HepG2 (cell line): ENCODE measurements at regions not wholly inside any gene's neighbourhood (a gene's known extent, or its start where the extent isn't known, plus 50 kb on each side); places are given as distances from the start of the nearest gene placed in this dataset.

Experiments used
- EZH2 ChIP-seq: conservative IDR thresholded peaks from 2 replicates; pipeline ENCODE4 v1.6.1; 2012; ENCODE audit warnings: mild to moderate bottlenecking, low read depth, low read length, moderate library complexity
- SKI ChIP-seq: fragments of 450-650 bp; IDR thresholded peaks from one replicate; pipeline ENCODE4 v1.6.1; 2018; ENCODE audit warnings: mild to moderate bottlenecking; ENCODE audit not compliant: partially characterized antibody
- ZBTB20 ChIP-seq: sonication (generic); formaldehyde crosslinking; IDR thresholded peaks from 2 replicates; pipeline ENCODE4 v1.8.1; 2023; ENCODE audit warnings: missing genetic modification reagents, low read depth, mild to moderate bottlenecking, borderline replicate concordance
- ZNF766 ChIP-seq: sonication (generic); formaldehyde crosslinking; IDR thresholded peaks from 2 replicates; pipeline ENCODE4 v1.5.0; 2020; ENCODE audit warnings: missing genetic modification reagents, borderline replicate concordance
- ZNF773 ChIP-seq: sonication (generic); formaldehyde crosslinking; IDR thresholded peaks from 2 replicates; pipeline ENCODE4 v1.4.0; 2020; ENCODE audit warnings: missing genetic modification reagents, borderline replicate concordance
- TF ChIP-seq, protein P1 (sequence below): sonication (generic); formaldehyde crosslinking; IDR thresholded peaks from 2 replicates; pipeline ENCODE4 v1.8.1; 2023; ENCODE audit warnings: missing genetic modification reagents, inconsistent platforms, borderline replicate concordance
- TF ChIP-seq, protein P2 (sequence below): sonication (generic); formaldehyde crosslinking; IDR thresholded peaks from 2 replicates; pipeline ENCODE4 v1.5.0; 2020; ENCODE audit warnings: mild to moderate bottlenecking, missing genetic modification reagents, moderate library complexity

DNA sequence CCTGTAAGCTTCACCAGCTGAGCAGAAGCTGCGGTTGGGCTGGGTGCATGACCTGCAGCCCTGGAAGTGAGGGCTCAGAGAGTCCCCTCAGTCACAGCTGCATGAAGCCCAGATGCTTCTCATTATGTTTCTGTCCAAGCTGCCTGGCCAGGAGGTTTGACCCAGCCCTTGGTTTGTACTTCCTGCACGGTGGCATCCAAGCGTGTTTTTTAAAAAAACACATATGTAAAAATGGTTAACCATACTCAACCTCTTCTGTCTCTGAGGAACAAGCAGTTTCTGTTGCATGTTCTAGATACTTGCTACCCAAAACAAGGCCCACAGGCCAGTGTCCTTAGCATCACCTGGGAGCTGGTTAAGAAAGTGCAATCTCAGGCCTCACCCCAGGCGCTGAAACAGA is 76.0 kb upstream of the ATP10A start:
- TF ChIP-seq ZNF766 (CRISPR knock-in tag) (no peak), EZH2 (no peak), SKI (no peak), ZNF773 (CRISPR knock-in tag) (no peak), ZBTB20 (CRISPR knock-in tag) (no peak)
- TF ChIP-seq, protein P1, sequence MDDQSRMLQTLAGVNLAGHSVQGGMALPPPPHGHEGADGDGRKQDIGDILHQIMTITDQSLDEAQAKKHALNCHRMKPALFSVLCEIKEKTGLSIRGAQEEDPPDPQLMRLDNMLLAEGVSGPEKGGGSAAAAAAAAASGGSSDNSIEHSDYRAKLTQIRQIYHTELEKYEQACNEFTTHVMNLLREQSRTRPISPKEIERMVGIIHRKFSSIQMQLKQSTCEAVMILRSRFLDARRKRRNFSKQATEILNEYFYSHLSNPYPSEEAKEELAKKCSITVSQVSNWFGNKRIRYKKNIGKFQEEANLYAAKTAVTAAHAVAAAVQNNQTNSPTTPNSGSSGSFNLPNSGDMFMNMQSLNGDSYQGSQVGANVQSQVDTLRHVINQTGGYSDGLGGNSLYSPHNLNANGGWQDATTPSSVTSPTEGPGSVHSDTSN (CRISPR knock-in tag) = no peak
- TF ChIP-seq, protein P2, sequence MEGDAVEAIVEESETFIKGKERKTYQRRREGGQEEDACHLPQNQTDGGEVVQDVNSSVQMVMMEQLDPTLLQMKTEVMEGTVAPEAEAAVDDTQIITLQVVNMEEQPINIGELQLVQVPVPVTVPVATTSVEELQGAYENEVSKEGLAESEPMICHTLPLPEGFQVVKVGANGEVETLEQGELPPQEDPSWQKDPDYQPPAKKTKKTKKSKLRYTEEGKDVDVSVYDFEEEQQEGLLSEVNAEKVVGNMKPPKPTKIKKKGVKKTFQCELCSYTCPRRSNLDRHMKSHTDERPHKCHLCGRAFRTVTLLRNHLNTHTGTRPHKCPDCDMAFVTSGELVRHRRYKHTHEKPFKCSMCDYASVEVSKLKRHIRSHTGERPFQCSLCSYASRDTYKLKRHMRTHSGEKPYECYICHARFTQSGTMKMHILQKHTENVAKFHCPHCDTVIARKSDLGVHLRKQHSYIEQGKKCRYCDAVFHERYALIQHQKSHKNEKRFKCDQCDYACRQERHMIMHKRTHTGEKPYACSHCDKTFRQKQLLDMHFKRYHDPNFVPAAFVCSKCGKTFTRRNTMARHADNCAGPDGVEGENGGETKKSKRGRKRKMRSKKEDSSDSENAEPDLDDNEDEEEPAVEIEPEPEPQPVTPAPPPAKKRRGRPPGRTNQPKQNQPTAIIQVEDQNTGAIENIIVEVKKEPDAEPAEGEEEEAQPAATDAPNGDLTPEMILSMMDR = no peak
